SK-N-SH (cell line): ENCODE measurements at regions not wholly inside any gene's neighbourhood (a gene's known extent, or its start where the extent isn't known, plus 50 kb on each side); places are given as distances from the start of the nearest gene placed in this dataset.

Experiments used
- CTCF ChIA-PET: fragments of 300-600, 350-600 bp; formaldehyde crosslinking; extraction: SDS; loops from one replicate; lab custom pipeline; 2021; lab: Yijun Ruan, JAX
- POLR2A ChIA-PET: fragments of 350-600 bp; sonication (Branson Sonifier 250); formaldehyde crosslinking; extraction: SDS; loops from one replicate; lab custom pipeline; 2020; ENCODE audit warnings: antibody characterized with exemption, inconsistent platforms; lab: Yijun Ruan, JAX
- DNase-seq: peaks from one replicate; pipeline ENCODE4 v3.0.0; 2012
- H2AFZ ChIP-seq: fragments of 200-600 bp; sonication (generic); 2 replicates; pipeline ENCODE4 v1.8.1; 2016; ENCODE audit warnings: antibody characterized with exemption, mild to moderate bottlenecking, low read depth
- H3F3A ChIP-seq: fragments of 200-600 bp; sonication (generic); replicated peaks from 2 replicates; pipeline ENCODE3; 2016; ENCODE audit warnings: antibody characterized with exemption, mild to moderate bottlenecking; ENCODE audit not compliant: insufficient read depth
- H3K27ac ChIP-seq, 2 experiments: fragments of 200-500 bp in 1 of 2; fragments of 200-600 bp in 1 of 2; sonication (Bioruptor generic) in 1 of 2; sonication (generic), shearing (Covaris generic) in 1 of 2; 2 replicates each; pipeline versions ENCODE4 v1.5.1 to v1.6.1; 2014 to 2016; ENCODE audit warnings: low read depth in 2 of 2, inconsistent platforms in 1 of 2, low read length in 1 of 2, mild to moderate bottlenecking in 1 of 2, mixed read lengths in 1 of 2
- H3K27me3 ChIP-seq: fragments of 200-600 bp; sonication (generic), shearing (Covaris generic); 2 replicates; pipeline ENCODE4 v1.6.1; 2016; ENCODE audit warnings: mixed run types; ENCODE audit not compliant: insufficient read depth
- H3K36me3 ChIP-seq, 2 experiments: fragments of 200-500 bp in 1 of 2; fragments of 200-600 bp in 1 of 2; sonication (Bioruptor generic) in 1 of 2; sonication (generic) in 1 of 2; replicated peaks in 1 of 2; 2 replicates each; pipeline versions ENCODE3 to v1.5.1; 2014 to 2016; ENCODE audit warnings: low read length in 1 of 2, mild to moderate bottlenecking in 1 of 2; ENCODE audit not compliant: insufficient read depth in 2 of 2, control insufficient read depth in 1 of 2
- H3K4me1 ChIP-seq, 2 experiments: fragments of 200-500 bp in 1 of 2; fragments of 200-600 bp in 1 of 2; sonication (Bioruptor generic) in 1 of 2; sonication (generic), shearing (Covaris generic) in 1 of 2; 2 replicates each; pipeline versions ENCODE4 v1.5.1 to v1.6.1; 2014 to 2016; ENCODE audit warnings: low read depth in 1 of 2, low read length in 1 of 2, mixed run types in 1 of 2; ENCODE audit not compliant: insufficient read depth in 2 of 2, control insufficient read depth in 1 of 2
- H3K4me2 ChIP-seq: fragments of 200-600 bp; sonication (generic), shearing (Covaris generic); 2 replicates; pipeline ENCODE4 v1.6.1; 2017; ENCODE audit warnings: mixed run types
- H3K4me3 ChIP-seq, 2 experiments: fragments of 200-500 bp in 1 of 2; fragments of 200-600 bp in 1 of 2; sonication (Bioruptor generic) in 1 of 2; sonication (generic), shearing (Covaris generic) in 1 of 2; 2 replicates each; pipeline versions ENCODE4 v1.5.1 to v1.8.1; 2014 to 2016; ENCODE audit warnings: low read depth in 2 of 2, inconsistent platforms in 1 of 2, low read length in 1 of 2, mild to moderate bottlenecking in 1 of 2, mixed read lengths in 1 of 2, moderate library complexity in 1 of 2
- H3K79me2 ChIP-seq: fragments of 200-600 bp; sonication (generic); 2 replicates; pipeline ENCODE4 v1.8.1; 2017; ENCODE audit warnings: mild to moderate bottlenecking; ENCODE audit not compliant: insufficient read depth
- H3K9ac ChIP-seq: fragments of 200-600 bp; sonication (generic); 2 replicates; pipeline ENCODE4 v1.6.1; 2017; ENCODE audit warnings: mixed run types
- H3K9me2 ChIP-seq: fragments of 200-600 bp; sonication (generic); 2 replicates; pipeline ENCODE4 v1.6.1; 2017; ENCODE audit warnings: mixed run types
- H3K9me3 ChIP-seq: fragments of 200-600 bp; sonication (generic); 2 replicates; pipeline ENCODE4 v1.6.1; 2017; ENCODE audit warnings: mixed run types, mild to moderate bottlenecking, moderate library complexity
- H4K20me1 ChIP-seq: fragments of 200-600 bp; sonication (generic); 2 replicates; pipeline ENCODE4 v1.6.1; 2017; ENCODE audit warnings: mild to moderate bottlenecking, mixed run types; ENCODE audit not compliant: insufficient read depth
- ELF1 ChIP-seq: IDR thresholded peaks from 2 replicates; pipeline ENCODE4 v1.4.0; 2012
- EP300 ChIP-seq, 2 experiments: IDR thresholded peaks; 2 replicates each; pipeline versions ENCODE4 v1.4.0 to v1.6.1; 2012; ENCODE audit warnings: borderline replicate concordance in 1 of 2, low read depth in 1 of 2, low read length in 1 of 2
- EZH2phosphoT487 ChIP-seq: fragments of 200-600 bp; sonication (generic); IDR thresholded peaks from 2 replicates; pipeline ENCODE4 v1.6.1; 2017; ENCODE audit warnings: low read depth, mixed run types, mild to moderate bottlenecking, antibody characterized with exemption, moderate library complexity, borderline replicate concordance
- GABPA ChIP-seq: IDR thresholded peaks from 2 replicates; pipeline ENCODE4 v1.4.0; 2012; ENCODE audit warnings: low read depth, mild to moderate bottlenecking
- GATA2 ChIP-seq: sonication (generic); formaldehyde crosslinking; IDR thresholded peaks from 2 replicates; pipeline ENCODE4 v1.5.0; 2020; ENCODE audit warnings: mild to moderate bottlenecking, missing genetic modification reagents
- JUND ChIP-seq: IDR thresholded peaks from 2 replicates; pipeline ENCODE4 v1.4.0; 2012
- MEF2A ChIP-seq: IDR thresholded peaks from 2 replicates; pipeline ENCODE4 v1.4.0; 2012; ENCODE audit warnings: low read depth, borderline replicate concordance
- MXI1 ChIP-seq: IDR thresholded peaks from 2 replicates; pipeline ENCODE4 v1.6.1; 2012; ENCODE audit warnings: mild to moderate bottlenecking, low read depth, low read length, improper control_type of control experiment
- NRF1 ChIP-seq: IDR thresholded peaks from 2 replicates; pipeline ENCODE4 v1.6.1; 2012; ENCODE audit warnings: low read depth, mild to moderate bottlenecking, low read length
- POLR2AphosphoS5 ChIP-seq: IDR thresholded peaks from 2 replicates; pipeline ENCODE4 v1.6.1; 2012; ENCODE audit warnings: low read depth, low read length
- RAD21 ChIP-seq: IDR thresholded peaks from 2 replicates; pipeline ENCODE4 v1.6.1; 2012; ENCODE audit warnings: mild to moderate bottlenecking, low read length
- RCOR1 ChIP-seq: fragments of 150-350 bp; IDR thresholded peaks from 2 replicates; pipeline ENCODE4 v1.6.1; 2017; ENCODE audit warnings: antibody characterized with exemption, low read length
- REST ChIP-seq: IDR thresholded peaks from 2 replicates; pipeline ENCODE4 v1.6.1; 2012; ENCODE audit warnings: mild to moderate bottlenecking, low read depth, low read length, moderate library complexity
- RFX5 ChIP-seq: IDR thresholded peaks from 2 replicates; pipeline ENCODE4 v1.6.1; 2012; ENCODE audit warnings: mild to moderate bottlenecking, improper control_type of control experiment, low read length
- RXRA ChIP-seq: IDR thresholded peaks from 2 replicates; pipeline ENCODE4 v1.4.0; 2012; ENCODE audit warnings: low read depth, mild to moderate bottlenecking, borderline replicate concordance
- SIN3A ChIP-seq: IDR thresholded peaks from 2 replicates; pipeline ENCODE4 v1.6.1; 2012; ENCODE audit warnings: low read depth, mild to moderate bottlenecking, low read length, moderate library complexity, borderline replicate concordance
- SMC3 ChIP-seq: IDR thresholded peaks from 2 replicates; pipeline ENCODE4 v1.6.1; 2012; ENCODE audit warnings: low read depth, low read length, improper control_type of control experiment
- TEAD4 ChIP-seq: IDR thresholded peaks from 2 replicates; pipeline ENCODE4 v1.4.0; 2012; ENCODE audit warnings: mild to moderate bottlenecking, borderline replicate concordance; ENCODE audit not compliant: insufficient read depth
- USF1 ChIP-seq: IDR thresholded peaks from 2 replicates; pipeline ENCODE4 v1.4.0; 2012; ENCODE audit warnings: low read depth, borderline replicate concordance
- WGBS: methylation state at CpG from one replicate; pipeline ENCODE4 v1.1.6; 2017; ENCODE audit warnings: low lambda C conversion rate; 5-methylcytosine and 5-hydroxymethylcytosine counted together

GRCh38 chr2:51289045-51289444 is 257.1 kb upstream of the NRXN1 start:
- no peaks in the 10 kb centered on the region for H3K36me3 ChIP-seq
- H3K4me3 ChIP-seq = no peak overlapping the region
- POLR2A ChIA-PET = no interaction called here
- H2AFZ ChIP-seq = no peak overlapping the region
- CTCF ChIA-PET = interaction anchor here (1.2 kb wide), 2 partner anchors 11 to 20 kb away, joined by 3 read pairs; no protein-coding TSS in a partner anchor
- H3K27ac ChIP-seq = no peak overlapping the region
- H3K9me3 ChIP-seq = no peaks in the 10 kb centered on the region
- H3K79me2 ChIP-seq = no peaks in the 10 kb centered on the region
- WGBS = 0% methylated on average over 1 of the region's 1 CpG
- H4K20me1 ChIP-seq = no peaks in the 10 kb centered on the region
- H3K4me2 ChIP-seq = no peak overlapping the region
- no peaks in the 10 kb centered on the region for H3K4me1 ChIP-seq
- H3K9me2 ChIP-seq = no peaks in the 10 kb centered on the region
- H3K27me3 ChIP-seq = no peaks in the 10 kb centered on the region
- TF ChIP-seq GATA2 = no peak
- no peak for TF ChIP-seq TEAD4
- no peak for TF ChIP-seq SIN3A
- no peak for TF ChIP-seq USF1
- no peak for TF ChIP-seq JUND
- no peak for TF ChIP-seq EZH2phosphoT487
- no peak for TF ChIP-seq ELF1
- no peak for TF ChIP-seq REST
- no peak for TF ChIP-seq RFX5
- DNase-seq = no peak
- H3K9ac ChIP-seq = no peak overlapping the region
- no peaks in the 10 kb centered on the region for H3F3A ChIP-seq

- 22% methylated on average over 1 of the region's 1 CpG for whole genome bisulfite sequencing
- CTCF ChIA-PET = interaction anchor here (0.8 to 1.5 kb wide), 3 partner anchors 21 to 739 kb away, joined by 3 read pairs; no protein-coding TSS in a partner anchor
- no peak for DNase-seq
- H2AFZ ChIP-seq = no peak overlapping the region
- H3K4me2 ChIP-seq = no peak overlapping the region
- H3K27ac ChIP-seq = no peak overlapping the region
- POLR2A ChIA-PET = no interaction called here
- no peaks in the 10 kb centered on the region for H4K20me1 ChIP-seq
- no peak overlapping the region for H3K9ac ChIP-seq
- H3K4me3 ChIP-seq = no peak overlapping the region
- H3K9me2 ChIP-seq = no peaks in the 10 kb centered on the region
- H3K36me3 ChIP-seq = no peaks in the 10 kb centered on the region
- H3K4me1 ChIP-seq = no peaks in the 10 kb centered on the region
- no peaks in the 10 kb centered on the region for H3K9me3 ChIP-seq
- no peak for TF ChIP-seq MEF2A
- no peak for TF ChIP-seq MXI1
- no peak for TF ChIP-seq RAD21
- no peak for TF ChIP-seq EP300 (IDR thresholded peaks at IDR 0.05; ENCODE audit: borderline replicate concordance in 1 of 2, low read depth in 1 of 2, low read length in 1 of 2)
- TF ChIP-seq SMC3 = no peak
- TF ChIP-seq NRF1 = no peak
- no peak for TF ChIP-seq GABPA
- no peak for TF ChIP-seq RFX5
- TF ChIP-seq POLR2AphosphoS5 = no peak
- no peak for TF ChIP-seq RCOR1
- no peak for TF ChIP-seq RXRA
- H3K79me2 ChIP-seq = no peaks in the 10 kb centered on the region
- no peaks in the 10 kb centered on the region for H3F3A ChIP-seq
- no peaks in the 10 kb centered on the region for H3K27me3 ChIP-seq
Observed at GRCh38 chr2:51268191-51268590, 236.3 kb upstream of the NRXN1 start.
